MM.1S (cell line): ENCODE measurements at regions not wholly inside any gene's neighbourhood (a gene's known extent, or its start where the extent isn't known, plus 50 kb on each side); places are given as distances from the start of the nearest gene placed in this dataset.

ENCODE experiments used
- EZH2 ChIP-seq: fragments of 300-600 bp; sonication (generic); optimal IDR thresholded peaks from 2 replicates; pipeline ENCODE3; 2017; ENCODE audit warnings: low read depth, mild to moderate bottlenecking, antibody characterized with exemption, low read length, mixed read lengths
- EZH2phosphoT487 ChIP-seq: fragments of 300-600 bp; sonication (generic); IDR thresholded peaks from 2 replicates; pipeline ENCODE4 v1.6.1; 2018; ENCODE audit warnings: antibody characterized with exemption, low read length
- TF ChIP-seq, protein P1 (sequence below): fragments of 300-600 bp; sonication (generic); IDR thresholded peaks from 2 replicates; pipeline ENCODE4 v1.5.1; 2016; ENCODE audit warnings: antibody characterized with exemption, low read length, mixed read lengths

- TF ChIP-seq, protein P1, sequence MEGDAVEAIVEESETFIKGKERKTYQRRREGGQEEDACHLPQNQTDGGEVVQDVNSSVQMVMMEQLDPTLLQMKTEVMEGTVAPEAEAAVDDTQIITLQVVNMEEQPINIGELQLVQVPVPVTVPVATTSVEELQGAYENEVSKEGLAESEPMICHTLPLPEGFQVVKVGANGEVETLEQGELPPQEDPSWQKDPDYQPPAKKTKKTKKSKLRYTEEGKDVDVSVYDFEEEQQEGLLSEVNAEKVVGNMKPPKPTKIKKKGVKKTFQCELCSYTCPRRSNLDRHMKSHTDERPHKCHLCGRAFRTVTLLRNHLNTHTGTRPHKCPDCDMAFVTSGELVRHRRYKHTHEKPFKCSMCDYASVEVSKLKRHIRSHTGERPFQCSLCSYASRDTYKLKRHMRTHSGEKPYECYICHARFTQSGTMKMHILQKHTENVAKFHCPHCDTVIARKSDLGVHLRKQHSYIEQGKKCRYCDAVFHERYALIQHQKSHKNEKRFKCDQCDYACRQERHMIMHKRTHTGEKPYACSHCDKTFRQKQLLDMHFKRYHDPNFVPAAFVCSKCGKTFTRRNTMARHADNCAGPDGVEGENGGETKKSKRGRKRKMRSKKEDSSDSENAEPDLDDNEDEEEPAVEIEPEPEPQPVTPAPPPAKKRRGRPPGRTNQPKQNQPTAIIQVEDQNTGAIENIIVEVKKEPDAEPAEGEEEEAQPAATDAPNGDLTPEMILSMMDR = no peak
- TF ChIP-seq EZH2 (no peak), EZH2phosphoT487 (no peak)
Observed at GRCh38 chr6:169854813-169855212, 103.4 kb downstream of the ERMARD start.
